HG03139 (cell line): ENCODE measurements at regions not wholly inside any gene's neighbourhood (a gene's known extent, or its start where the extent isn't known, plus 50 kb on each side); places are given as distances from the start of the nearest gene placed in this dataset.

Experiments
- ATAC-seq: cut with Tn5 transposase; IDR thresholded peaks from one replicate; pipeline ENCODE4 v1.9.1; 2021; ENCODE audit not compliant: unreplicated experiment

- ATAC-seq: no peak
Measured at GRCh38 chr18:40607542-40608148, 1347.4 kb upstream of the PIK3C3 start.

GRCh38 chr18:40606996-40607395 lies 1348.0 kb upstream of the PIK3C3 start:
- ATAC-seq: no peak

DNA sequence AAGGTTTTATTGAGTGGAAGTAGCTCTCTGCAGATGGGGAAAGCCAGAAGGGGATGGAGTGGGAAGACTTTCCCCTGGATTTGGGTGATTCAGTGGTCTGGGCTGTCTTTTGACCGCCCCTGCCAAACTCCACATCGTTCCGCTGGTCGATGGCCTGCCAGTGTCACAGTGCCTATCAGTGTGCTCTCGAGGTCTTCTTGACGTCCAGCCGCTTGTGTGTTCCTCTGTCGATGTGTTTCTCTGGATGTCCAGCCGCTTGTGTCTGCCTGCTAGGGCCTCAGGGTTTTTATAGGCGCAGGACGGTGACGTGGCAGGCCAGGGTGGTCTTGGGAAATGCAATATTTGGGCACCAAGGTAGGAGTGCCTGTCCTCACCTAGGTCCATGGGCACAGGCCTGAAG lies 1371.4 kb upstream of the PIK3C3 start:
- ATAC-seq: no peak

DNA sequence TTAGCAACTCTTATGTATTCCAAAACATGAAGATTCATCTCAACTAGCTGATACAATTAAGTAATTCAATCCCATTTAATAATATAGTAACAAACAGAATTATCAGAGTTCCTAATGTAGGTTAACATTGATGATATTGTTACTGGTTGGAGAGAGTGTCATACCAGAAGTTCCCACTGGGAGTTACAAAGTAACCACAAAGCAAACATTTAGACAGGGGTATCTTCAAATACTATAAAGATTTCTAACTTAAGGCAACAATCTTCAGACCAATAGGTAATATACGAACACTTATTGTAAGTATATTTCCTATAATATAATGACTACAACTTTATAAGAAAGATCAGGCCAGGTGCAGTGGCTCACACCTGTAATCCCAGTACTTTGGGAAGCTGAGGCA lies 1372.9 kb upstream of the PIK3C3 start:
- no peak for ATAC-seq

GRCh38 chr18:40577981-40578365 lies 1377.1 kb upstream of the PIK3C3 start:
- ATAC-seq: no peak

DNA sequence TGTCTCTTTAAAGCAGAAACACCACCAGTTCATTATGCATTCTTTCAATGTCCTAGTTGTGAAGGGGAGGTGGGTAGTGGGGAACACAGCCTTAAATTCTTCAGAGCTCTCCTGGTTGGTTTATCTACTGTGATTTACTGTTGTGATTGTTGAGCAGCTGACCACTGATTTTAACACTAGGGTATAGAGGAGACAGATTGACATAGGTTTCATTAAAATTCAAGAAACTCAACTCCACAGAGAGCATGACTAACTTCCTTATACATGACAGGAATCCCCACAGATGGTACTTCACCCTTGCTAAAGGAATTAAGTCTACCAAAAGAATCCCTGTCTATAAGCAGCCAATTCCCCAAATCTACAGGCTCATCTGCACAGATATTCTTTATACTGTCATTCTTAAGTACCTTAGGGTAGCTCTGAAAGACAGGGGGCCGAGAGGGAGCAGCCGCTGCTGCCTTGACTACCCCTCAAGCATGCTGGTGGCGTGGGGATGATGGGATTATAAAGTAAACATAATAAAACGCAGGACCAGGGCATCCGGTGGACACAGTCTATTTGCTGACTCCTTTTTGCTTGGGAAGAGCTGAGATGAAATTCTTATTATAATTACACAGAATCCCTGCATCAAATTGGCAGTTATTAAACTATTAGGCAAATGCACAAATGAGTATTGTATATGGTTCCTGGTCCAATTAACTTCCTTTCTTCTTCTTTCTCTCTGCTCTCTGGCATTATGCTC lies 1377.6 kb upstream of the PIK3C3 start:
- ATAC-seq: no peak

DNA sequence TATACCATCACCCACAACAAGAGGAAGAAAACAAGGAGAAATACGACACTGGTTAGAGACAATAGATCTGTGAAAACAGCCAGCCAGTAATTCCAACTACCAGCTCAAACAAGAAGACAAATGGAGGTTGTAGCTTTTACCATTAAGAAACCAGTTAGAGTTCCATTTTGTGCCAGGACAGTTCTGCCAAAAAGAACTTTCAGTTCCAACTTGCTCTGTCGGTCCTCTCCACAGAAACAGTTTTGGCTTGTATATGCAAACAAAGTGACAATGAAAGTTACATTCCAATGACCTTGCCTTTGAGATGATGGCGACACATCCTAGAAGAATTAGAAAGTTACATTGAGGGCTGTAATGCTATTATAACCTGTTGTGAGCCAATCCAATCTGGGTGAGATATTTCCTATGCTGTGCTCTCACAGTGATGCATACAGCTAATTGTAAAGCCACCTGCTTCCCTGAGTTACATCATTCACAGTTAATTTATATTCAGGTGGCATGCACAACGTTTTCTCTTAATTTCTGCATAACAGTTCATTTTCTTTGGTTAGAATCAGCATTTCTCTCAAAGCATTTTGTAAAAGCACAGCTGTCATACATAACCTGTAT lies 1378.4 kb upstream of the PIK3C3 start:
- ATAC-seq: no peak

- no peak for ATAC-seq
Measured at GRCh38 chr18:40570615-40571014, 1384.4 kb upstream of the PIK3C3 start.

DNA sequence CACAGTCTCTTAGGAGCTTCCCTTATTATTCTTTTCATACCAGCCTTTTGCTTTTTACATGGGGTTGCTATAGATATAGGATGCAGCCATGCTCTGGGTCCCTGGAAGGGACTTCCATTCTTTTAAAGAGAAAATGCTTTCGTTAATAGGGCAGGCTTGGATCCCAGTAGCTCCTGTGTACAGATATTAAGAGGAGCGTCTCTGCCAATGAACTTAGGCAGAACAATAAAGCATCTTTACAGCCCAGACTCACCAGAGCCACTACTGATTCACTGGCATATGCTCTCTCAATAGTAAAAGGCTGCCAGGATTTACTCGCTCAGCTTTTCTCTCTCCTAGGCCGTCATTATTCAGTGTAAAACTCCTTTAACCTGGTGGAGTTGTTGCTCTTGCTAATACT lies 1385.4 kb upstream of the PIK3C3 start:
- ATAC-seq: no peak

- ATAC-seq: no peak
Measured at GRCh38 chr18:40566510-40566844, 1388.6 kb upstream of the PIK3C3 start.

DNA sequence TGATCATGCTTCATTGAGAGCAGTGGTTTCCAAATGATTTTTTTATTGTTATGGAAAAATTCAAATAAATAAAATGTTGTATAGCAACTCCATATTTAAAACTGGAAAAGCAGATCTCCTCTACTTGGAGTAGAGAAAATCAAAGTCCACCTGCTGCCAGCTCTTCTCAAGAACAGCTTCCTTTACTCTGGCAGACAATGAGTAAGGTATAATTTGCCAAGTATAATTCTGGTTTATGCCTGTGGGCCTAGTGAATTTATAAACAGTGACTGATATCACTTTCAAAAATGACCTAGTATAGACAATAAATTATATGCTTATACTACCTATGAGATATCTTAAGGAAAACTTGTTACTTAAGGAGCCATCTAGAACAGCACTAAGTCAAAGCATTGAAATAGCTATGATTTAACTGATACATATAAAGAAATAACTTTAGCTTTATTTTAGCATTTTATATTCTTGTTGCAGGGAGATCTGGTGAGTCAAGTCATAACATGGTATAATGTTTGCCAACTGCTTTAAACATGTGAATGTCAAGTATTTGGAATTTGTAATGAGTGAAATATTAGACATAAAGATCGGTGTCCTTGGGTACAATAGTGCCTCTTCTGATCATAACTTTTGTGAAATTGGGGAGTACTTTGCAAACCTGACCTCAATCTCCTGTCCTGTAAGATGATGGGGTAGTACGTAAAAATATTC lies 1389.1 kb upstream of the PIK3C3 start:
- no peak for ATAC-seq

DNA sequence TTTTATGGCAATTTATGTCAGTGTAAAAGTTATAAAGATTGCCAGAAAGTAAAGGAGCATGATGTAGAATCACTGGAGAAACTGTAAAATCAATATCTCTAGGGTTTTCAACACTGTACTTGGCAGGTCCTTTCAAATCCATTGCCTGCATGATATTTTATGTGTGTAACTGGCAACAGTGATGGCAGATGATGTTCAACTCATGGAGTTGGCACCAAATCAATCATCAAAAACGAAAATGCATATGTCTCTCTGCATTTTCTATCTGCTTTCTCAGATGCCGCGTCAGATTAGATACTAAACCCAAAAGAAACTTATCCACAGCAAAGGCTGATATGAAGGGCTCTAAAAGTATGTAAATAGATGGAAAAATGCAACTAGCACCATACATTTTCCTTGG lies 1395.5 kb upstream of the PIK3C3 start:
- ATAC-seq: no peak

GRCh38 chr18:40558706-40559392 lies 1396.2 kb upstream of the PIK3C3 start:
- no peak for ATAC-seq

- ATAC-seq: no peak
Measured at GRCh38 chr18:40555914-40556313, 1399.1 kb upstream of the PIK3C3 start.

GRCh38 chr18:40553029-40553428 lies 1402.0 kb upstream of the PIK3C3 start:
- no peak for ATAC-seq

DNA sequence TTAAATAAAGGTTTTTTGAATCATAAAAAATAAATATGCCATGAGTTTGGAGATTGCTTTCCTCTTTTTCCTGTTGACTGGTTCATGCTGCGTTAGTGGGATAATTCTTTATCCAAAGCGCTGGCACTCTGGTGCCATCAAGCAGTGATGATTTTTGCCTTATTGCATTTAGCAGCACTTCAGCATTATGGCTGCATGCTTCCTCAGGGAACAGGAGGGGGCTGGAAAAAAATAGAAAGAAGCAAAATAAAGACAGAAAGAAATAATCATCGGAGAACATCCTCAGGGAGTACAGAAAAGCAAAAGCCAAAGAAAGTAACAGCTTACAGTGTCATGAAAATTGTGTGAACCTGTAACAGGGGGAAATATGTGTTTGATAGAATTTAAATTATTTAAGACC lies 1408.2 kb upstream of the PIK3C3 start:
- no peak for ATAC-seq

DNA sequence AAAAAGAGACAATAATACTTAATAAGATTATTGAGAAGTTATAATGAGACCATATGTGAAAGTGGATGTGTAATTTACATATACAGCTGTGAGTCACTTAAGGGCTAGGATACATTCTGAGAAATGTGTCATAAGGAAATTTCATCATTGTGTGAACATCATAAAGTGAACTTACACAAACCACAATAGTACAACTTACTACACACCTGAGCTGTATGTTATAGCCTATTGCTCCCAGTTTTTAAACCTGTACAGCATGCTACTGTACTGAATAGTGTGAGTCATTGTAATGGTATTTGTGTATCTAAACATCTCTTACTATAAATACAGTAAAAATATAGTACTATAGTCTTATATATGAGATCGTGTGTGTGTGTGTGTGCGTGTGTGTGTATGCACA lies 1420.3 kb upstream of the PIK3C3 start:
- ATAC-seq: no peak

DNA sequence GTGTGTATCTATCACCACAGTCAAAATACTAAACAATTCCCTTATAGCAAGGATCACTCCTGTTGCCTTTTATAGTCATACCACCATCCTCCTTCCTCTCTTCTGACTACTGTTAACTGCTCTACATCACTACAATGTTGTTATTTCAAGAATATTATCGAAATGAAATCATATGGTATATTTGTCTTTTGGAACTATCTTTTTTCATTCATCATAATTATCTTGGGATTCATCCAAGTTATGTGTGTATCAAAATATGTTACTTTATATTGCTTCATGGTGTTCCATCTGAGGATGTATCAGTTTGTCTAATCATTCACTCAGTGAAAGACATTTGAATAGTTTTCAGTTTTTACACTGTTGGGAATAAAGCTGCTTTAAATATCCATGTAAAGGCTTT lies 1423.0 kb upstream of the PIK3C3 start:
- ATAC-seq: no peak

DNA sequence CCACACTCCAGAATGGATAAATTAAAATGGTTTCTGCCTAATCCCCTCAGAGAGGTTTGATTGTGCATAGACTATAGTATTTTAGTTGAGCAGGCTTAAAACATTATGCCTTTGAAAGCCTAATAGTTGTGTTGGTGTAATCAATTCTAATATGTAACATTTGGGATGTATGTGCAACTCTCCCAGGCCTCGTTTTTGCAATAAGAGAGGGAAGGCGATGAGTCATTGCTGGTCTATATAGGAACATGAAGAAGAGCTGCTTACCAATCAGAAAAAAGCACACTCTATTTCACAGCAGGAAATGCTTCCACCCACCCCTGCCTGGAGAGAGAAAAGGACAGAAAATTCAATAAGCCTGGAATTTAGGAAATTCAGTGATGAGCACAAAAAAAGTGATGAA lies 1424.0 kb upstream of the PIK3C3 start:
- ATAC-seq: no peak

- no peak for ATAC-seq
Measured at GRCh38 chr18:40529478-40529877, 1425.6 kb upstream of the PIK3C3 start.

- ATAC-seq: no peak
Measured at GRCh38 chr18:40524881-40525280, 1430.2 kb upstream of the PIK3C3 start.
